GM10266 (cell line): ENCODE measurements at regions not wholly inside any gene's neighbourhood (a gene's known extent, or its start where the extent isn't known, plus 50 kb on each side); places are given as distances from the start of the nearest gene placed in this dataset.

ENCODE experiments used
- DNase-seq: peaks from one replicate; pipeline ENCODE4 v3.0.0; 2012; ENCODE audit errors: extremely low spot score
- TF ChIP-seq, protein P1 (sequence below): IDR thresholded peaks from 2 replicates; pipeline ENCODE4 v1.5.1; 2012; ENCODE audit warnings: mild to moderate bottlenecking, low read depth; ENCODE audit not compliant: control insufficient read depth, insufficient read depth; ENCODE audit errors: missing control alignments

DNA sequence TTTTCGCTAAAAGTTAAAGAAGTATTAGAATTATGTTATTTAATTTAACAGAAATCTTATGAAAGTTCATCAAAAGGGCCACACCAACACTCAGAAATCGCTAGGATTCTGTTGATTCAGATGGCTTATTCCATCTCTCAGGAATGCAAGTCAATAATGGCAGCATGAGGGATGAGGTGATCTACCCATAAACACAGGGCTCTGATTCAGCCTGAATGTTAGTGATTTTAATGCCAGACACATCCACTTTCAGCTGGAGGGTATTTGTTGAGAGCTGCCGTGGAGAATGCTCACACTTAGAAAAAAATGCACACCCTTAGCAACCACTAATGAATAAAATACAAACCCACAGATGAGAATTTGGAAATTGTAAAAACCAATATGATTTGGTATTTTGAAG, 173.3 kb upstream of the ERBB4 start:
- DNase-seq, result no peak
- TF ChIP-seq, protein P1, sequence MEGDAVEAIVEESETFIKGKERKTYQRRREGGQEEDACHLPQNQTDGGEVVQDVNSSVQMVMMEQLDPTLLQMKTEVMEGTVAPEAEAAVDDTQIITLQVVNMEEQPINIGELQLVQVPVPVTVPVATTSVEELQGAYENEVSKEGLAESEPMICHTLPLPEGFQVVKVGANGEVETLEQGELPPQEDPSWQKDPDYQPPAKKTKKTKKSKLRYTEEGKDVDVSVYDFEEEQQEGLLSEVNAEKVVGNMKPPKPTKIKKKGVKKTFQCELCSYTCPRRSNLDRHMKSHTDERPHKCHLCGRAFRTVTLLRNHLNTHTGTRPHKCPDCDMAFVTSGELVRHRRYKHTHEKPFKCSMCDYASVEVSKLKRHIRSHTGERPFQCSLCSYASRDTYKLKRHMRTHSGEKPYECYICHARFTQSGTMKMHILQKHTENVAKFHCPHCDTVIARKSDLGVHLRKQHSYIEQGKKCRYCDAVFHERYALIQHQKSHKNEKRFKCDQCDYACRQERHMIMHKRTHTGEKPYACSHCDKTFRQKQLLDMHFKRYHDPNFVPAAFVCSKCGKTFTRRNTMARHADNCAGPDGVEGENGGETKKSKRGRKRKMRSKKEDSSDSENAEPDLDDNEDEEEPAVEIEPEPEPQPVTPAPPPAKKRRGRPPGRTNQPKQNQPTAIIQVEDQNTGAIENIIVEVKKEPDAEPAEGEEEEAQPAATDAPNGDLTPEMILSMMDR, result no peak

DNA sequence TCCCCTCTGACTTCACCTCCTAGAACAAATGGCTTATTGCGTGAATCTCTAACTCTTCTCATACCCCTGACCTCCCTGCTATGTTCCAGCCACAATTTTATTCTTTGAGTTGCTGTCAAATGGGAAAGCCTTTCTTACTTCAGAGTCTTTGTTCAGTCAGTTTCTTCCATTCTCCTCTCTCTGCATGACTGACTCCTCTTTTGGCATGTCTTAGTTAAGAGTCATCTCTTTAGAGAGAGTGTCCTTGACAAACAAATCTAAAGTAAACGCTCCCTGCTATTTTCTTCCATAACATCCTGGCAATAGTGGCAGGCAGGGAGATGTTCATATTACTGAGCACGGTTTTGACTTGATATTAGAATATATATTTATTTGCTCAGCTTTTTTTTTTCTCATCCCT, 170.7 kb upstream of the ERBB4 start:
- no peak for DNase-seq
- TF ChIP-seq, protein P1, result no peak

DNA sequence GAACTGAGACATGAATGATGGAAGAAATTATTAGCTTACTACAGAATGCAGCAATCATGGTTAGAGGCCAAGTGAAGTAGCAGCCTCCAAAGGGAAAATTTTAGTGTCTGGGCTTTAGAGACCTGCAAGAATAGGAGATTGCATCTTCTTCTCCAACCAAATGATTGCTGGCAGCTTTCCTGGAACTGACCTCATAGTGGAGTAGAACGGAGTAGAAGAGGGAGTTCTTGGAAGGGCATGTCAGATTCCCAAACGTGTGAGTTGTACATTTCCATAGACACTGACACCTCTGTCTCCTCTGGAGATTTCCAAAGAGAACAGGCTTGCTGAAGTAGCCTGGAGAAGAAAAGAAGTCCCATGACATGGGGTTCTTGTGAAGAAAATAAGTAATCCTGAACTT, 169.8 kb upstream of the ERBB4 start:
- DNase-seq, result no peak
- TF ChIP-seq, protein P1, result no peak

DNA sequence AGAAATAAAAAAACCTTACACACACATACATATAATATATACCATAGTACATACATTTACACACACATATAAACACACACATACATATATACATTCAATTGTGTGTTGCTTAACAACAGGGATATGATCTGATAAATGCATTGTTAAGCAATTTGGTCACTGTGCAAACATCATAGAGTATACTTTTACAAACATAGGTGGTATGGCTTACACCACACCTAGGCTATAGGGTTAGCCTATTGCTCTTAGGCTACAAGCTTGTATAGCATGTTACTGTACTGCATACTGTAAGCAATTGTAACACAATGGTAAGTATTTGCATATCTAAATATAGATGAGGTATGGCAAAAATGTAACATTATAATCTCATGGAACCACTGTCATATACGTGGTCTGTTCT, 156.8 kb upstream of the ERBB4 start:
- TF ChIP-seq, protein P1, result no peak
- DNase-seq, result no peak

DNA sequence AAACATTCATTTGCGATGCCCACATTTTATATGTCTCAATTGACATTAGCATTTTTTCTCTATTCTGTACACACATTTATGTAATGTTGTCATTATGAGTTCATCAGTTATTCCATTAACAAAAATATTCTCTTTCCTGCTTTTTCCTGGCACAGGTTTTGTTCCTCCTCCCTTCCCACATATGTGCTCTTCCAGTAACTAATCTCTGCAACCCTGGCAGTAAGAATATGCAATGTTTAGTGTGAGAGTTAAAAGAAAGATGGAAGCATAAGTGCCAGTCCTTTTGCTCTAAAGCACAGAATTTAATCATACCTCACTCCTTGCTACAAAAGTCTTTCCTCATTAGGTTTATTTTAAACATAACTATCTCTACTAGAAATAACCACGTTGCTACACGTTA, 155.8 kb upstream of the ERBB4 start:
- DNase-seq, result no peak
- TF ChIP-seq, protein P1, result no peak

DNA sequence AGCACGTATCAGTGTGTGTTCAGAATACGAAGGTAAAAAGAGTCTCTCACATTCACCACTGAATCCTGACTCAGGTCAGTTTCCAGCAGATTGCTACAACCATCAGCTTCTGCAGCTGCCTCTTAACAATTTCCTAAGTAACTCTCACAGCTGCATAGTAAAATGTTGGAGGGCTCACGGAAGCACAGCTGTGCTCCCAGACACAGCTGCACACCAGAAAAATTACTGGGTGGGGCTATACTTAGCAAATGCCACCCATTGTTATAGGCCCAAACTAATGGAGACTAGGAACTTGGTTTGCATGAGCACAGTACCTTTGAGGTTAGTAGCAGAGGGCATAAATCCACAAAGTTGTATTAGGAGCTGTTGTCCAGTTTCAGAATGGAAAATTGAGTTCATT, 153.9 kb upstream of the ERBB4 start:
- TF ChIP-seq, protein P1, result no peak
- no peak for DNase-seq

DNA sequence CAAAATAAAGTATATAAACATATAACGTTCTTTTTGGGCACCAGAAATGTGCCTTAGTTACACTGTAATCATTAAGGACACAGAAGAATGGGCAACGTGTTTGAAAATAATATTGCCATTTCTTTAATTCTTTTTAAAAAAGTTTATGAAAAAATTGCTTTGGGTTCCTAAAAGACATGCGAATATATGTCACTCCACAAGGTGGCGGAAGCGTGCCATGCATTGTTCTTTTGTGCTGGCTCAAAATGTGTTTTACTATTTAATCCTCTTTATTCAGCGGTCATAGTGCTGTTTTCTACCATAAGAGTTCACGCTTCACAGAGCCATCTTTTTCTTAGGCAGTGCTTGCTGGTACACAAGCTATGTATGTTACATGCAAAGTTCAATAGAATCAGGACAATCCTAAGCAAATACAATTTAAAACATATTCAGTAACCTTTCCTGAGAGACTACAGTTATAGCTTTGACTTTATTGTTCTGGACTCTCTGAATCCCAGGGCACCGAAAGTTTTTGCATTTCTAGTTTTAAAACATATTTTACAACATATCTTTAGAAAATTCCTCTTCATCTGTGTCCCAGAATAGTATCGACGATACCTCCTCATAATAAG, 147.8 kb upstream of the ERBB4 start:
- TF ChIP-seq, protein P1, result peak; percentile 82
- peak; percentile 45 for DNase-seq
